HG02970 (cell line): ENCODE measurements at regions not wholly inside any gene's neighbourhood (a gene's known extent, or its start where the extent isn't known, plus 50 kb on each side); places are given as distances from the start of the nearest gene placed in this dataset.
"Not testable (repeated sequence)": the region's sequence is repeated elsewhere in the genome, so short reads cannot be mapped to it uniquely, and the experiment has no call there.

Source experiments
- ATAC-seq: cut with Tn5 transposase; IDR thresholded peaks from one replicate; pipeline ENCODE4 v1.9.1; 2021; ENCODE audit warnings: mild to moderate bottlenecking, moderate library complexity, moderate number of reproducible peaks; ENCODE audit not compliant: unreplicated experiment, low FRiP score

DNA sequence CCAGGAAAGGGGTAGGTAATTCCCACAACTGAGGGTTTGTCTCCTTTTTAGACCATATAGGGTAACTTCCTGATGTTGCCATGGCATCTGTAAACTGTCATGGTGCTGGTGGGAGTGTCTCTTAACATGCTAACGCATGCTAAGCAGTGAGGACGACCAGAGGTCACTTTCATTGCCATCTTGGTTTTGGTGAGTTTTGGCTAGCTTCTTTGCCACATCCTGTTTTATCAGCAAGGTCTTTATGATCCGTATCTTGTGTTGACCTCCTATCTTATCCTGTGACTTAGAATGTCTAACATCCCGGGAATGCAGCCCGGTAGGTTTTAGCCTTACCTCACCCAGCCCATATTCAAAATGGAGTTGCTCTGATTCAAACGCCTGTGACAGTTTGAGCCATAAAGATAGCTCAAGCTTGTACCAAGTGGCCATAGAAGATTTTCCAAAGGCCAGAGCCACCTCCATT, 176.0 kb upstream of the NAMPT start:
- ATAC-seq: no peak

DNA sequence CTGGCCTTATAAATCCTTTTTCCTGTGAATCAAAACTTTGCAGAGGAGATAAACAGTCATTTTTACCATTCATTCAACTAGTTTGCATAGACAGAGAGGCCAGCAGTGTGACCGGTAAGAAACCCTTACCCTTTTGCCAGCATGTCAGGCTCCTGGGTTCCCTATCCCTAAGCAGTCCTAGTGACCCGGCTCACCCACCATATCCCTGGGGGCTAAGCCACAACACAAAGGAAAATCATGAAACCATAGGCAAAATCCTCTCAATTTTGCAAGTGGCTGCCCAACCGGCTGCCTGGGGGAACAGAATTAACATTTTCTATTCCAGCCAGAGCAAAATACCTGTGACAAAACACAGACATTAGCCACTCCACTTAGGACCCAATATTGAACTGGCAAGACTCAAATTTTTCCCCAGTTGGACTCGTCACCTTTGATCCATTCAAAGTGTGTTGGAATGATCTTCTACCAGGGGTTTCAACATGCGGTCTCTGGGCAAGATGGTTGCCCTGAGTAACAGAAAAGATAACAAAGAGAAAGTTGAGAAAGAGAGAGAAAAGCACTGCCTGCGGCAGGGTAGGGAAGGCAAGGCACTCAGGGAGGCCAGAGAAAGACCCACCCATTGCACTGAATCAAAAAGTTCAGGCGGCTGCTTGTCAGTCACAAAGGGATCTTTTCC, 174.8 kb upstream of the NAMPT start:
- no peak for ATAC-seq

DNA sequence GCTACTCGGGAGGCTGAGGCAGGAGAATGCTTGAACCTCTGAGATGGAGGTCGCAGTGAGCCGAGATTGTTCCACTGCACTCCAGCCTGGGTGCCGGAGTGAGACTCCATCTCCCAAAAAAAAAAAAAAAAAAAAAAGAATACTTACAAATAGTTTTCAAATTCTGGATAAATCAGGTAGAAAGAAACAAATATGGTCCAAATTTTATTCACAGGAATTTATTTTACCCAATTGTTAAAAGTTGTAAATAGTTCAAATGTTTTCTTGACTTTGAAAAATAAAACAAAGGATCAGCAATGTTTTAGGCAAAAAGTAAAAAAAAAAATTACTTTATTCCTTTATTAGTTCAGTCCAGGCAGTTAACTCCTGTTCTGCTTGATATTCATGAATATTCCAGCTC, 172.9 kb upstream of the NAMPT start:
- no peak for ATAC-seq

GRCh38 chr7:106456329-106456728, 171.5 kb upstream of the NAMPT start:
- no peak for ATAC-seq

DNA sequence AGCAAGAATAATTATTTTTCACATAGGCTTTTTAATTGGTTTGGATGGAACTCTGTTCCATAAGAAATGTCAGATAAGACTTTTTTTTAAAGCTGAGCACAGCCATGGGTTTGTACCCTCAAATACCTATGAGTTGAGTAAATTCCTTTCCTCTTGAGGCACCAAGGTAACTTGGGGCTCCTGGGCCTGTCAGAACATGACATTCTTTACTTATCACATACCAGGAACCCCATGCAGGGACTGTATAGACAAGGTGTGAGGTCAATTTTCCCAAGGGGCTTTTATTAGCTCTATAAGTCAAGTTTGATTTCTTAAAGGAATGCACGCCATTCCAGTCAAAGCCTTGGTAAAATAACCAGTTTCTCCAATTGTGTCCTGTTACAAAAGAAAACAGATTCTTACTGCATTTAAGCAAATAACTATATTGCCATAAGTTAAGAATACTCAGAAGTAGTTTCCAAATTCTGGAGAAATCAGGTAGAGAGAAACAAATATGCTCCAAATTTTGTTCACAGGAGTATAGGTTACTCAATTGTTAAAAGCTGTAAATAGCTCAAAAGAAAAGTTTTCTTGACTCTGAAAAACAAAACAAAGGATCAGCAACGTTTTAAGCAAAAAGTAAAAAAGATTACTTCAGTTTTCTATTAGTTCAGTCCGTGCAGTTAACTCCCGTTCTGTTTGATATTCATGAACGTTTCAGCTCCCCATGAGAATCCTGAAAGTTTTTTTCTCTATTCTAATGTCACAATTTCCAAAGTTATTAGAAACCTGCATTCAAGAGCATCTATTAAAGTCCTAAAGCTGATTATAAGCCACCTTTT, 167.5 kb upstream of the NAMPT start:
- no peak for ATAC-seq

DNA sequence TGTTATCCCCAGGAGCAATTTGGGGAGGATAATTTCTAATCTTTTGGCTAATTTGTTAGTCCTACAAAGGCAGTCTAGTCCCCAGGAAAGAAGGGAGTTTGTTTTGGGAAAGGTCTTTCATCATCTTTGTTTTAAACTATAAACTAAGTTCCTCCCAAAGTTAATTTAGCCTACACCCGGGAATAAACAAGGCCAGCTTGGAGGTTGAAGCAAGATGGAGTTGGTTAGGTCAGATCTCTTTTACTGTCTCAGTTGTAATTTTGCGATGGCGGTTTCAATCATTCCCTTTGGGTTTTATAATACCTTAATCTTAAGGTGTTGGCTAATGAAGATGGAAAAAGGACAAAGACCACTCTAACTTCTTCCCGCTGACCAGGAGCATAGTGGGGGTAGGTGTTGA, 166.4 kb upstream of the NAMPT start:
- no peak for ATAC-seq

- ATAC-seq: no peak
Measured at GRCh38 chr7:106450716-106451115, 165.9 kb upstream of the NAMPT start.

DNA sequence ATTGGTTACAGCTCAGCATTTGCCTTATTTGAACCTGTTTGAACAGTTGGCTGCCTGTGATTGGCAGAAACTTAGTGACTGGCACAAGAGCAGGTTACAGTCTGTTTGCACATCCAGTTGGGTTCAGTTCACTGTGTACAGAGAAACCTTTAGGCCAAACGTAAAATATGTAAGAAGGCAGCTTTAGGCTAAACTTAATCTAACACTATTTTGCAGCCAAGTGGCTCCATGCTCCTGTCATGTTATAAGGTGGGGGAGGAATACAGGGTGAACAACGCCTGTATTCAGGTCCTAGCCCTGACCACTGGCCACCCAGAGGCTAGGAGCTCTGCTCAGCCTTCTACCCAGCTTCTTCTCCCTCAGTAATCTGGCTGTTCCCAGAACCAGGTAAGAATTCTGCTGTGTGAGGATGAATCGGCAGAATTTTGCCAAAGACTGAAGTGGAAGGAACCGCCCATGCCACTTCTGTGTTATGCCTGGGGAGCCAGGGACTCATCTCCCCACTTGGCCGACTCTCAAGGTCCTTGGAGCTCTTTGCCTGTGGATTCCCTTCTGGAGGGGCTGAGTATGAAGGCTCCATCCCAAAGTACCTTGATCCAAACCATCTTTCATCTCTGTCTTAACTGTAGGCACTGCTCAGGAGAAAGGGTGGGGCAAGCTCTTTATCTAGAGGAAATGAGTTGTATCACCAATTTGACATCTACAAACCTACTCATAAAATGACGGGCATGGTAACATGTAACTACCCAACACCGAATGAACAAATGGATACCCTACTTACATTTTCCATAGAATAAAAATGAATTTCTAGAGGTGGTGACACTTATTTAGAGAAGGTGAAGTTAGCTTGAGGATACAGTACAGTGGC, 164.4 kb upstream of the NAMPT start:
- ATAC-seq: no peak

DNA sequence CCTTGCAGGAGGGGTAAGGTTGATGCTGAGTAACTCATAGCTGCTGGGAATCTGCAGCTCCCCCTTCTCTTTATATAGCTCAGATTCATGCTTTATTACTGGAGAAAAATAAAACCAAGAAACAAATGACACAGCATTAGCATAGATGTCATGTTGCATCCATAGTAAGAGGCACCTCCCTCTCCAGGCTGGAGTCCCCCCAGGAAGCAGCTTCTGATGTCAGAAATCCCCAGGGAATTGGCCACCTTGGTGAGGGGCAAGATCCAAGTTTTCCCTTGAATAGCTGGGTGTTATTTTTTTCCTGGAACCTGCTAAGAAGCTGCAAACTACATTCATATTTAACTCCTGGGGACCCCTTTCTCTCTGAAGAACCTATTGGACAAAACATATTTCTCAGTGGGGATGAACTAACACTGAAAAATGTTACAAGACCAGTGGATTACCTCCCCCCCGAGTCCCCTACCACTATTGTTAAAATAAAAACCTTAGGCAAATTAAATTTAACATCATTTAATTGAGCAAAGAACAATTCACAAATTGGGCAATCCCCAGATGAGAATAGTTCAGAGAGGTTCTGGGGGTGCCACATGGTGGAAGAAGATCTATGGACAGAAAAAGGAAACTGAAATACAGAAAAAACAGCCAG, 163.7 kb upstream of the NAMPT start:
- no peak for ATAC-seq

DNA sequence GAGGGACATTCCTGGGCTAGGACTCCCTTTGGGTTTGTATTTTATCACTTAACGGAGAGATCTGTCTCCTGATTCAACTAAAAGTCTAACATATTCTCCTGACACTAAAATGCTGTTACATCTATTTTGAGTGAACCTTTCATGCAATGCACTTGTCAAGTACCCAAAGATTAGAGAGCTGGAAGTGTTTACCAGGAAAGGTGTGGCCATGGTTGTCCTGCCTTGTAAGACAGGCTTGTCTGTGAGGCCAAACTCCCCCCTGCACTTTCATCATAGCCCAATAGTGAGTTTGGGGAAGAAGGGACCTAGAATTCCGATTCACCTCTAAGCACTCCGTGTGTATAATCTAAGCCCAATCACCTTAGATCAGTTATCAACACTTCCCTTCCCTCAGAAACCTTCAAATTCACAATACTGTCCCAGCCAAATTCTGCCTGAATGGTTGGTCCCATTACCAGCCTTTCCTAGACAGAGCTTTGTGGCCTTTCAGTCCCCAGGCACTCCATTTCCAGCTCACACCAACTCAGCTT, 162.6 kb upstream of the NAMPT start:
- ATAC-seq: no peak

DNA sequence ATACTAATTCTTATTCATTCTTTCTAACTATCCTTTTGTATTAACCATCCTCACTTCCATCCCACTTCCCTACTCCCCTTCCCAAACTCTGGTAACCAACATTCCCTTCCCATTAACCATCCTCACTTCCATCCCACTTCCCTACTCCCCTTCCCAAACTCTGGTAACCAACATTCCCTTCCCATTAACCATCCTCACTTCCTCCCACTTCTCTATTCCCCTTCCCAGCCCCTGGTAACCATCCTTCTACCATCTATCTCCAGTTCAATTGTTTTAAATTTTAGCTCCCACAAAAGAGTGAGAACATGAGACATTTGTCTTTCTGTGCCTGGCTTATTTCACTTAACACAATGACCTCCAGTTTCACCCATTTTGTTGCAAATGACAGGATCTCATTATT, 160.6 kb upstream of the NAMPT start:
- ATAC-seq: not testable (repeated sequence)

DNA sequence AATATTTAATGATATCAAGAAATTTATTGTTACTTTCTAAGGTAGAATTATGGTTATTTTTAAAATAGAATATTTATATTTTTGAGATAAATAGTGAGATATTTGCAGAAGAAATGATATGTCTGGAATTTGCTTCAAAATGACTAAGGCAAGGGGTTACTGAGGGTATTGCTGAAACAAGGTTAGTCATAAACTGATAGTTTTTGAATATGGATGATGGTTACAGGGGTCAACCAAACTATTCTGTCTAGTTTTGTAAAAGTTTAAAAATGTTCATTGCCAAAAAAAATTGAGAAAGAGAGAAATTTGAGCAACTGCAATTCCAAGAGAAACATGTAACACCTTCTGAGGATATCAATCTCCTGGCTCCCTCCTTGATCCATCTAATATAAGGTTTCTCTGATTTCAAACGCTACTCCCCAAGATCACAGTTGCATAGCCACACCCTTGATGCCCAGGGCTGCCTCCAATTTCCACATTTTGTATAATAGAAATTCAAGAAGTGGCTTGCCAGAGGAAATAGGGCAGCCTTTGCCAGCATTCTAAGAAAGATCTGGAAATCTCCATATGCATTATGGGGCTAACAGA, 159.4 kb upstream of the NAMPT start:
- no peak for ATAC-seq

DNA sequence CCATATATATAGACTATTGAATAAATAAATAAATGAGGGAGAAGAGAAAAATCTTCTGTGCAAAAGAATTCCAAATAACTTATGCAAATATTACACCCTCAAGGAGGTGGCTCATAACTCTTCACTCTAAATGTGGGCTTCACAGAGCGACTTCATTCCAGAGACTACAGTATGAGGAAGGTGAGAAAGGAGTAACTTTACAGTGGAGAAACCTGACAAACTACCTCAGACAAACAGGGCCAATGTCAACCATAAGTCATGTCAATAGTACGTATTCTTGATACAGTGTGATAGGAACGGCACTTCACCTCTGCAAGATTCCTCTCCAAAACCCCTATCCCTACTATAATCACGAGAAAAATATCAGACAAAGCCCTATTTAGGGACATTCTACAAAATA, 158.4 kb upstream of the NAMPT start:
- no peak for ATAC-seq

GRCh38 chr7:106442476-106442875, 157.7 kb upstream of the NAMPT start:
- ATAC-seq: no peak

DNA sequence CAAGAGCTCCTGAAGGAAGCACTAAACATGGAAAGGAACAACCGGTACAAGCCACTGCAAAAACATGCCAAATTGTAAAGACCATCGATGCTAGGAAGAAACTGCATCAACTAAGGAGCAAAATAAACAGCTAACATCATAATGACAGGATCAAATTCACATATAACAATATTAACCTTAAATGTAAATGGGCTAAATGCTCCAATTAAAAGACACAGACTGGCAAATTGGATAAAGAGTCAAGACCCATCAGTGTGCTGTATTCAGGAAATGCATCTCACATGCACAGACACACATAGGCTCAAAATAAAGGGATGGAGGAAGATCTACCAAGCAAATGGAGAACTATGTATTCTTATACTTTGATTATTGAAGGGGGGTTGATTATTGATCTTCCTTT, 156.6 kb upstream of the NAMPT start:
- not testable (repeated sequence) for ATAC-seq

- ATAC-seq: not testable (repeated sequence)
Measured at GRCh38 chr7:106436933-106437332, 152.2 kb upstream of the NAMPT start.

DNA sequence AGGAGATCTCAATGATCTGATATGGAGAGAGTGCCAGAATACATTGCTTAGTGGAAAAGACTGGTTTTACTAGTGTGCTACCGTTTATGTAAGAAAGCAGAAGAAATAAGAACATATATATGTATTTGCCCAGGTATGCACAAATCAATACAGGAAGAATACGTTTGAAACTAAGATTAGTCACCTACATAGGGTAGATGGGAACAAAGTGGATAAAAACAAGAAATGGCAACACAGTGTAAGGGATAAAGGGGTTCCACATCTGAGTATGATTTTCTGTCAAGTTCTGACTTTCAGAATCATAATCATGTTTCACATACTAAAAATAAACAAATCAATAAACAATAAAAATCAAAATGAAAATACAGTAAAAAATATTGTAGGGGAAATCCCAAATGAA, 148.6 kb upstream of the NAMPT start:
- ATAC-seq: no peak

DNA sequence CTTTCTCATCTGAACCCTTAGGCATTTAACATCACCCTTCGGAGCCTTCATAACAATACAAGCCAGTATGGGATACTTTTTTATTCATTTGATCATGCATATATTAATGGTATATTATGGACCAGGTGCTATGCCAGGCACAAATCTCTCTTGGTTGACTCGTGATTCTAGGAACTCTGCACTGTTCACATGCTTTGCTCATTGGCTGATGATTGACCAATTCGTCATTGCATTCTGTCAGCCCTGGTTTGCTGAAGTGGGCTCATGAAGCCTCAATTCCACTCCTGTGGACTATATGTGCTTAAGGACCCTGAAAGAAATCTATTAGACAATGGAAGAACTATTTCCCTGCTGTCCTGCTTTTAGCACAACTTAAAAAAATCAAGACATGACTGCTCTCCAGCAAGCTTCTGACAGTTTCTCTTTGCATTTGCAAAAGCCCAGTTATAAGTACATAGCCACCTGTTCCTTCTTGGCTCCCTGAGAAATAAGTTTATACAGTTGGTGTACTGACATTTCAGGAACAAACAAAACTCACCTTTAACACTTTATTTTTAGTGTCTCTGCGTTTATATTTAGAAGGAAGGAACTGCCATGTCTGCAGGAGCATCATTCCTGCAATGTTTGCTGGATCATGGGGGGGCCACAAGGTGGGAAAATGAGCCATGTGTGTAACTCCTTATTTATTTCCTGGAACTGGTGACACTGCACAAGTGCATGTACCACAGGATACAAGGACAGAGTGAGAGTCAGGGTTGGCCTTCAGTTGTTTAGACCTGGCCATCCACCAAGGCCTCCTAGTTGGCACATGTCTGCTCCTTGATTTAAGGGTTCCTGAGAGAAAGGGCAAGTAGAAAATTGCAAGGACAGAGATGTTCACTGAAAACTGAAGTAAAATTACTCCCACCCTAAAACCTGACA, 146.0 kb upstream of the NAMPT start:
- ATAC-seq: no peak

DNA sequence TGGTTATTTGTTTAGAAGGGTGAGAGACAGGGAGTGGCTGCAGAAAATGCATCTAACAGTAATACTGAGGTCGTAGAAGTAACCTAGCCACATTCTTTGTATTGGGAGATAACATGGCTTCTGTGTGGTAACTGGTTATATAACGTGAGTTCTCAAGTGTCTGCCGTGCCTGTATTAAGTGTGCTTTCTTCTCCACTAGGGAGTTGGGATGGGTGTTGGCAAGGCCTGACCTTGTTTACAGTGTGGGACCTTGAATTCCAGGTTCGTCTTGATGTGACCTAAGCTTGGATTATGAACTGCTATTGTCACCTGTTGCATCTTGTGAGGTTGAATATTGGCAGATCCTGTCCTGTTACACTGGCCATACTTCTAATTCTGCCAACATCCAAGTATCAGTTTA, 145.3 kb upstream of the NAMPT start:
- ATAC-seq: no peak
